ENCODE measurements at regions not wholly inside any gene's neighbourhood (a gene's known extent, or its start where the extent isn't known, plus 50 kb on each side); places are given as distances from the start of the nearest gene placed in this dataset.

DNA sequence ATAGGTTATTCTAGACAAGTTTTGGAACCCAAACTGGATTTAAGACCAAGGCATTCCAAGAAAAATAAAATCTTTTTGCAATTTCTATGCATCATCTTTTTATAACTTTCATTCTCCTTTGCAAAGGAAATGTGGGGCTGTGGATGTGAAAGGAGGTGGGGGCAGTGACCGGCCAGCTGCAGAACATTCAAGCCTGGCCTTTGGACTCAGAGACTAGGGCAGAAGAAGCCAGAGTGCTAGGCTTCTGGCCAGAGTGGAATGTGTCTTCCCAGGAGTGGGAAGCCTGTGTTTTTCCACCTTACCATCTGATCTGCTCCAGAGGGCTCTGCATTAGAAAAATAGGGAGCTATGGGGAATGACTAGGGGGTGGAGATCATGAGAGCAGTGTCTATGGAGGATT lies 148.5 kb downstream of the C9orf152 start:
- no peaks in the 10 kb centered on the region for H3K27me3 ChIP-seq (ENCODE audit: control insufficient read depth, insufficient read depth, low read length)
- H3K9me3 ChIP-seq (ENCODE audit: control insufficient read depth, insufficient read depth, low read length) = no peaks in the 10 kb centered on the region
- H3K4me3 ChIP-seq (ENCODE audit: low read depth, low read length) = no peak overlapping the region
- no peak overlapping the region for H3K27ac ChIP-seq (ENCODE audit: low read depth, low read length)
- peaks cover 11% of the 10 kb centered on the region for H3K4me1 ChIP-seq (ENCODE audit: control insufficient read depth, insufficient read depth, low read length)
- no peaks in the 10 kb centered on the region for H3K36me3 ChIP-seq (ENCODE audit: control insufficient read depth, insufficient read depth, low read length)
- H3K9ac ChIP-seq (ENCODE audit: low read depth, low read length) = no peak overlapping the region

DNA sequence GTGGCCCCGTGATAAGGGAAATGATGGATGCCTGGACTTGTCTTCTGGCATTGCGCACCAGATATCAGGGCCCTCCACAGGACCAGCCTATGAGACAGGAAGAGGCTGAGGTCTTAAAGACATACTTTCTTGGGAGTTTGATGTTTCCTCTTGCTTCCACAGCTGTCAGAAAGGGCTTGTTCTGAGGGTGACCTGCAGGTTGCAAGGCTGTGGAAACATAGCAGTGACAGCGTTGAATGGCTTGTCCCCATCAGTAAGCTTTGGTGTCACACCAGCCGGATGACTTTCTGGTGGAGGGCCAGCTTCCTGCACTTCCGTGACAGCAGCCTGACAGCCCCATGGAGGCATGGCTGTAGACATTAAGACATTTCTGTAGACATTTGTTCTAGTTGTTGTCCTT lies 143.2 kb downstream of the C9orf152 start:
- 0 out of 2 replicates have a peak, but pooled peaks cover 2% of the 10 kb centered on the region for H3K36me3 ChIP-seq (ENCODE audit: control insufficient read depth, insufficient read depth, low read length)
- no peak overlapping the region for H3K27ac ChIP-seq (ENCODE audit: low read depth, low read length)
- H3K4me3 ChIP-seq (ENCODE audit: low read depth, low read length) = no peak overlapping the region
- no peak overlapping the region for H3K9ac ChIP-seq (ENCODE audit: low read depth, low read length)
- peaks cover 13% of the 10 kb centered on the region for H3K4me1 ChIP-seq (ENCODE audit: control insufficient read depth, insufficient read depth, low read length)
- H3K27me3 ChIP-seq (ENCODE audit: control insufficient read depth, insufficient read depth, low read length) = no peaks in the 10 kb centered on the region
- H3K9me3 ChIP-seq (ENCODE audit: control insufficient read depth, insufficient read depth, low read length) = no peaks in the 10 kb centered on the region

DNA sequence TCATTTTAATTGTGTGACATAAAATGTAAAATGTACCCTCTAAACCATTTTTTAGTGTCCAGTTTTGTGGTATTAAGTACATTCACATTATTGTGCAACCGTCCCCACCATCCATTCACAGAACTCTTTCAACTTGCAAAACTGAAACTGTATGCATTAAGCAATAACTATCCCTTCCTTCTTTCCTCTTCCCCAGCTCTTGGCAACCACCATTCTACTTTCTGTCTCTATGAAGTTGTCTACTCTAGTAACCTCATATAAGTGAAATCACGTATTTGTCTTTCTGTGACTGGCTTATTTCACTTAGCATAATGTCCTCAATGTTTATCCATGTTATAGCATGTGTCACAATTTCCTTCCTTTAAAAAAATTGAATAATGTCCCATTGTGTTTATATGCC lies 142.4 kb downstream of the C9orf152 start:
- H3K4me3 ChIP-seq (ENCODE audit: low read depth, low read length) = no peak overlapping the region
- H3K27ac ChIP-seq (ENCODE audit: low read depth, low read length) = no peak overlapping the region
- no peaks in the 10 kb centered on the region for H3K9me3 ChIP-seq (ENCODE audit: control insufficient read depth, insufficient read depth, low read length)
- H3K27me3 ChIP-seq (ENCODE audit: control insufficient read depth, insufficient read depth, low read length) = no peaks in the 10 kb centered on the region
- H3K36me3 ChIP-seq (ENCODE audit: control insufficient read depth, insufficient read depth, low read length) = 0 out of 2 replicates have a peak, but pooled peaks cover 2% of the 10 kb centered on the region
- no peak overlapping the region for H3K9ac ChIP-seq (ENCODE audit: low read depth, low read length)
- H3K4me1 ChIP-seq (ENCODE audit: control insufficient read depth, insufficient read depth, low read length) = peaks cover 13% of the 10 kb centered on the region

DNA sequence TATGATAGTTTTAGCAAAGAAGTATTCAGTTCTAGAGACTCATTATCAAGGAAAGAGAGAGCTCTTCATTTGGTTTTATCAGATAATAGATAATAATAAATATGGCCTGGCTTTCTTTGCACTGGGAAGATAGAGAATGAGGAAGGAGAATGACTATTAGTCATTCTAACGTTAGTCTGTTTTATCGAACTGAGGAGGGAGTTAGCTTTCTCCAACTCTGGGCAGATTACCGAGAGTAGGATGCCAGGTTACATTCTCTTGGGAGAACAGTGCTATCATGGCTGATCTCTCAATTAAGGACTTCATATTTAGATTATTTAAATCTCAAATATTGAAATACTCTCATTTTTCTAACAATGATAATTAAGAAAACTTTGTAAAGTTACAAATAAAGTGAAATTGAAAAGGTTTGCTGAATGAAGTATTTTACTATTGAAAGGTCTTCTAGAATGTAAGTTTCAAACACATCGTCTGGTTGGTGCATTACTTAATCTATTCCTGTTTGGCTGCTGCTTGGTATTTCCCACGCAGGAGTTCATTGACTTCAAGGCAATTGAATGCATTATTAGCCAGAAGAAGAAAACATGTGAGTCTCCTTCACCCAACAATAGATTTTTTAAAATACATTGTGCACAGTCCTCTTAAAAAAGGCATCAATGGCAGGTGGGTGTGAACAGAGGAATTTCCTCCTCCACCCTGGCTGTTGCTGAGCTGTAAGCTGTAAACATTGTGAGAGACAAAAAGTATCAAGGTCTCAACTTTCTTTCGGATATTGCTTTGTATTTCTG lies 140.8 kb downstream of the C9orf152 start:
- Histone ChIP-seq H3K27ac (ENCODE audit: low read depth, low read length) (no peak overlapping the region), H3K4me3 (ENCODE audit: low read depth, low read length) (no peak overlapping the region), H3K4me1 (ENCODE audit: control insufficient read depth, insufficient read depth, low read length) (peaks cover 13% of the 10 kb centered on the region), H3K9me3 (ENCODE audit: control insufficient read depth, insufficient read depth, low read length) (no peaks in the 10 kb centered on the region), H3K27me3 (ENCODE audit: control insufficient read depth, insufficient read depth, low read length) (no peaks in the 10 kb centered on the region), H3K36me3 (ENCODE audit: control insufficient read depth, insufficient read depth, low read length) (0 out of 2 replicates have a peak, but pooled peaks cover 2% of the 10 kb centered on the region), H3K9ac (ENCODE audit: low read depth, low read length) (no peak overlapping the region)

DNA sequence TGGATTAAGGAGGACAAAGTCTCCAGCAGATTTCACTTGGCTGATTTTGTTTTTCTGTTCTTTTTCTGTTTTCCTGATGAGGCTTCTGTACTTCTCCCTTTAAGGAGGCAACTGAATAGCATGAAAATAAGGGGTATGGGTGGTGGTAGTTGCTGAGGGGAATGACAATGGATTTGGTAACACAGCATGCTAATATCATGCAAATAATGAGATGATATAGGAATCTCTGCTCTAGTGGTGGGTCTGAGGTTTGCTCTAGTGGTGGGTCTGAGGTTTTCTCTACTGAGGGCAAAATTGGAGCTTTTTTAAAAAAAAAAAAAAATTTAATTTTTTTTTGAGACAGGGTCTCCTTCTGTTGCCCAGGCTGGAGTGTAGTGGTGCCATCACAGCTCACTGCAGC lies 139.7 kb downstream of the C9orf152 start:
- H3K27ac ChIP-seq (ENCODE audit: low read depth, low read length) = no peak overlapping the region
- H3K9me3 ChIP-seq (ENCODE audit: control insufficient read depth, insufficient read depth, low read length) = no peaks in the 10 kb centered on the region
- no peak overlapping the region; the same call in 1 of the 2 replicates for H3K4me3 ChIP-seq (ENCODE audit: low read depth, low read length)
- H3K36me3 ChIP-seq (ENCODE audit: control insufficient read depth, insufficient read depth, low read length) = 0 out of 2 replicates have a peak, but pooled peaks cover 2% of the 10 kb centered on the region
- peaks cover 16% of the 10 kb centered on the region for H3K4me1 ChIP-seq (ENCODE audit: control insufficient read depth, insufficient read depth, low read length)
- no peak overlapping the region for H3K9ac ChIP-seq (ENCODE audit: low read depth, low read length)
- H3K27me3 ChIP-seq (ENCODE audit: control insufficient read depth, insufficient read depth, low read length) = no peaks in the 10 kb centered on the region

DNA sequence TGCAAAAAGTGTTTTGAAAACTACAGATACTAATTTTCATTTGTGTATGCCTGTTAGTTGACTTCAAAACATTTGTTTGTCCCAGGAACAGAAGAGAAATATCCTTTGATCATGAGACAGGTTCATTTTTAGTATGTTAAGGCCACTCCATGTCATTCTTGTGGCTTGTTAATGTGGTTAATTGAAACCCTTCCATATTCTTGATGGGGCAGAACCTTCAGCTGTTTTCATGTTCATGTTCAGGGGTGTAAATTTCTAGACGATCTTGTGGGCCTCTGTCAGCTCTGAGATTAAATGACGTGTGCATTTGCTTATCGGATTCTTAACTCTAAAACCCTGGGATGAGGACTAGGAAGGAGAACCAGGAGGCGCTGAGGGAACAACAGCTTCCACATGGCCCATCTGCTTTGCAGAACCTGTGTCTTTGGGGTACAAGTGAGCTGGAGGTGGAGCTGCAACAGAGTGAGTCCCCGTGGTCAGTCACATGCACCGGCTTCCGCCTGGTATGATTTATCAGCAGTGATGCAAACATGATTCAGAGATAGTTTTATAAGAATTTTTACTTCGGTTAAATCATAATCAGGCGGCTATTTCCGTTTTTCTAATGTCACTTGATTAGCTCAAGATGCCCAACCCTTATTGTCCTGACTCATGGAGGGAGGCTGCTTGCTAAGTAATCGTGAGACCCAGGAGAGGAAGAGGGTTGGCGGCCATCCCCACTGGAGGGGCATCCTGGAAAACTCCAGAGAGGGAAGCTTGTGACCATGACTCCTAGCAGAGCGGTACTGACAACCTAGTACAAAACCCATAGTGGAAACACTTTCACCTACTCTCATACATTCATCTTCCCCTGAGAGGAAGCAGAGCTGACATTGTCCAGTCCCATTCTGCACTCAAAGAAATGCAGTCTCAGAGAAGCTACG lies 138.4 kb downstream of the C9orf152 start:
- Histone ChIP-seq H3K9me3 (ENCODE audit: control insufficient read depth, insufficient read depth, low read length) (no peaks in the 10 kb centered on the region), H3K27me3 (ENCODE audit: control insufficient read depth, insufficient read depth, low read length) (no peaks in the 10 kb centered on the region), H3K27ac (ENCODE audit: low read depth, low read length) (no peak overlapping the region), H3K4me1 (ENCODE audit: control insufficient read depth, insufficient read depth, low read length) (peaks cover 17% of the 10 kb centered on the region), H3K9ac (ENCODE audit: low read depth, low read length) (0 out of 2 replicates have a peak overlapping the region, but pooled peaks have one; percentile 7), H3K4me3 (ENCODE audit: low read depth, low read length) (no peak overlapping the region), H3K36me3 (ENCODE audit: control insufficient read depth, insufficient read depth, low read length) (0 out of 2 replicates have a peak, but pooled peaks cover 2% of the 10 kb centered on the region)

DNA sequence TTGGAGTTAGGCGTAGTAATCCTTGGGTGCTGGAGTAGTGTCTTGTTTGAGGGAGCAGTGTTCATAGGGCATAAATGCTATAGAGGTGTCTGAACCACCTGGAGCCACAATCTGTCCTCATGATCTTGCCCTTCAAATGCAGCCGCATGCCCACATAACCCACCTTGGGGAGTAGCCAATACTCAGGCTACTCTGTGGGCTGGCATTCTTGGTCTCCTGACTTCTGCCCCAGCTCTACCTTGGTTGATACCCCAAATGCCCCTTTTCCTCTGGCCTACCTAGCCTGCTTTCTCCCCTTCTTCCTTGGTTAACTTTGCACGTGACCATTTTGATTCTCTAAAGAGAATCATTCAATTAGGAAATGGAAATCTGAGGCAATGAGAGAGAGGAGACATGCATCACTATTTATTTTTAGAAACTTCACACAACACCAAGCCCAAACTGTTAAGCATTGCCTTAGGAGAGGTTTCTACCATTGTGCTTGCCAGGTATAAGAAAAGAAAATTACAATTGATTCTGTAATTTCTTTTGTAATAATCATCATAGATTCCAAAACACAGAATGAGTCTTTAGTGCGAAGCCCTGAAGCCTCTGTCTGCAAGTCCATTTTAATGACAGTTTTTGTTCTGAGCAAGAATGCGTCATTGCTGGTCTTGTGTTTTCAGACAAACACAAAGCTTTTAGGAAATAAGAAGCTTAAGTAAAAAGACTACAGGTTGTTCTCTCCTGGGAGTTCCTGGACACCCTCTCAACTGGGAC lies 135.2 kb downstream of the C9orf152 start:
- H3K27me3 ChIP-seq (ENCODE audit: control insufficient read depth, insufficient read depth, low read length) = no peaks in the 10 kb centered on the region
- peaks cover 9% of the 10 kb centered on the region for H3K4me1 ChIP-seq (ENCODE audit: control insufficient read depth, insufficient read depth, low read length)
- no peaks in the 10 kb centered on the region for H3K9me3 ChIP-seq (ENCODE audit: control insufficient read depth, insufficient read depth, low read length)
- H3K4me3 ChIP-seq (ENCODE audit: low read depth, low read length) = no peak overlapping the region
- no peaks in the 10 kb centered on the region for H3K36me3 ChIP-seq (ENCODE audit: control insufficient read depth, insufficient read depth, low read length)
- H3K27ac ChIP-seq (ENCODE audit: low read depth, low read length) = no peak overlapping the region
- no peak overlapping the region for H3K9ac ChIP-seq (ENCODE audit: low read depth, low read length)

DNA sequence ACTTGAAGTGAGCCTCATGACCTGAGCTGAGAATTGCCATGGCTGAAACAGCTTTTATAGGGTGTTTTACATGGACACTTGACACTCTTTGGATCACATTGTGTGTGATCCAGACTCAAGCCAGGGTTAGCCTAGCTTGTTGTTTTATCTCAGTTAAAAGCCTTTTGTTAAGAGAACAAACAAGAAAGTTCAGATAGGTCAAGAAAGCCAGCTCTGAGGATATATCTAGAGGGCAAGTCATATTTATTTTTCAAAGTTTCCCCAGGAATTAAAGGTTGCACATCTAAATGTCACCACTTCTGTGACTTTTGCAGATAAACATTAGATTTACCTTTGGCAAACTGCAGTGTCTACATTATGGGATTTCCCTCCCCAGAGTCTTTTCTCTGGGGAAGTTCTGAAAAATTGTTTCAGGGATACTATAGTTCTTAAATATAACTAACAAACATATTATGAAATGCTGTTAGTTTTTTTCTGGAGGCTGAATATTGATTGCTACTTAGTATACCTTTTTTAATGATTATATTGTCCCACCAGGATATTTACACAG lies 134.5 kb downstream of the C9orf152 start:
- no peaks in the 10 kb centered on the region for H3K9me3 ChIP-seq (ENCODE audit: control insufficient read depth, insufficient read depth, low read length)
- H3K9ac ChIP-seq (ENCODE audit: low read depth, low read length) = no peak overlapping the region
- H3K4me3 ChIP-seq (ENCODE audit: low read depth, low read length) = no peak overlapping the region
- peaks cover 4% of the 10 kb centered on the region; the same call in 1 of the 2 replicates for H3K4me1 ChIP-seq (ENCODE audit: control insufficient read depth, insufficient read depth, low read length)
- H3K36me3 ChIP-seq (ENCODE audit: control insufficient read depth, insufficient read depth, low read length) = no peaks in the 10 kb centered on the region
- no peak overlapping the region for H3K27ac ChIP-seq (ENCODE audit: low read depth, low read length)
- H3K27me3 ChIP-seq (ENCODE audit: control insufficient read depth, insufficient read depth, low read length) = no peaks in the 10 kb centered on the region

DNA sequence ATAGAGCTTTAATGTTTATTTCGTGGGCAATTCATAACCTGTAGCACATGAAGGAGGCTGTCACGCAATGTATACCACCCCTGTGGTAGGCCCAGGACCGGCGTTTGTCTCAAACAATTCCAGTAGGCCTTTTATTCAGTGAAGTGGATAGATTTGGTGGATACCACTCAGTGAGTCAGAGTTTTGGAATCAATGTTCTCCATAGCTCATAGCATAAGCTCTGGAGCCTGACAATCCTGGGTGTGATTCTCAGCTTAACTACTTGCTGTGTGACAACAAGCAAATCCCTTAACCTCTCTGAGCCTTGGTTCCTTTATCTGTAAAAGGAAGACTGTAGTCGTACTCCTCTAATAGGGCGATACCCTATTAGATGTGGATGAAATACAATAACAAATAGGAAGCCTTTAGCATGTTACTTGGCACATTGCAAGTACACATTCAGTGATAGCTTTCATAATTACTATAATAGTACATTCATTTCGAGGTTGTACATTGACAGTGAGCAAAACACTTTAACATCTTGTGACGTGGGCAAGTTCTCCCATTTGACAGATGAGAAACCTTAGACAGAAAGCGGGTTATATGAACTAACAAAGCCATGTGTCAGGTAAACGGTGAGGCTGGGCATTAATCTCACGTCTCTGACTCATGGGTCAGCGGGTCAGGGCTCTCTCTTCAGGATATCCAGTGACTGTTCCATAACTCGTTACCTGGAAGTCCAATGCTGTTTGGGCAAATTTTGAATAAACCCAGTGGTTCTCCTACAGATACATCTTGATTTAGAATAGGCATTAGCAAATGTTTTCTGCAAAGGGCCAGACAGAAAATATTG lies 130.8 kb downstream of the C9orf152 start:
- H3K9me3 ChIP-seq (ENCODE audit: control insufficient read depth, insufficient read depth, low read length) = no peaks in the 10 kb centered on the region
- no peak overlapping the region for H3K9ac ChIP-seq (ENCODE audit: low read depth, low read length)
- no peak overlapping the region for H3K27ac ChIP-seq (ENCODE audit: low read depth, low read length)
- no peak overlapping the region for H3K4me3 ChIP-seq (ENCODE audit: low read depth, low read length)
- H3K4me1 ChIP-seq (ENCODE audit: control insufficient read depth, insufficient read depth, low read length) = peaks cover 14% of the 10 kb centered on the region
- no peaks in the 10 kb centered on the region for H3K27me3 ChIP-seq (ENCODE audit: control insufficient read depth, insufficient read depth, low read length)
- H3K36me3 ChIP-seq (ENCODE audit: control insufficient read depth, insufficient read depth, low read length) = no peaks in the 10 kb centered on the region

DNA sequence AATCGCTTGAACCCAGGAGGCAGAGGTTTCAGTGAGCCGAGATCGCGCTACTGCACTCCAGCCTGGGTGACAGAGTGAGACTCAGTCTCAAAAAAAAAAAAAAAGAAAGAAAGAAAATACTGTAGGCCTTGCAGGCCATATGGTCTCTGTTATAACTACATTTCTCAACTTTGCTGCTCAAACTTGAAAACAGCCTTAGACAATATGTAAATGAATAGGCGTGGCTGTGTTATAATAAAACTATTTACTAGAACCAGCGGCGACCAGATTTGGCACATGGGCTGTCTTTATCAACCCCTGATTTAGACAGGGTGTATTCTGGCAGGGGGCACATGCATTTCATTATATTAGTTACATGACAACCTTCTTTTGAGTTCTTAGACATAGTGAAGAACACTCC lies 130.0 kb downstream of the C9orf152 start:
- Histone ChIP-seq H3K27ac (ENCODE audit: low read depth, low read length) (no peak overlapping the region), H3K9ac (ENCODE audit: low read depth, low read length) (no peak overlapping the region), H3K36me3 (ENCODE audit: control insufficient read depth, insufficient read depth, low read length) (no peaks in the 10 kb centered on the region), H3K4me1 (ENCODE audit: control insufficient read depth, insufficient read depth, low read length) (peaks cover 13% of the 10 kb centered on the region), H3K9me3 (ENCODE audit: control insufficient read depth, insufficient read depth, low read length) (no peaks in the 10 kb centered on the region), H3K4me3 (ENCODE audit: low read depth, low read length) (no peak overlapping the region), H3K27me3 (ENCODE audit: control insufficient read depth, insufficient read depth, low read length) (no peaks in the 10 kb centered on the region)

Data from HUES48 (cell line).